ENCODE measurements at regions not wholly inside any gene's neighbourhood (a gene's known extent, or its start where the extent isn't known, plus 50 kb on each side); places are given as distances from the start of the nearest gene placed in this dataset.
"Not testable (repeated sequence)": the region's sequence is repeated elsewhere in the genome, so short reads cannot be mapped to it uniquely, and the experiment has no call there.

DNA sequence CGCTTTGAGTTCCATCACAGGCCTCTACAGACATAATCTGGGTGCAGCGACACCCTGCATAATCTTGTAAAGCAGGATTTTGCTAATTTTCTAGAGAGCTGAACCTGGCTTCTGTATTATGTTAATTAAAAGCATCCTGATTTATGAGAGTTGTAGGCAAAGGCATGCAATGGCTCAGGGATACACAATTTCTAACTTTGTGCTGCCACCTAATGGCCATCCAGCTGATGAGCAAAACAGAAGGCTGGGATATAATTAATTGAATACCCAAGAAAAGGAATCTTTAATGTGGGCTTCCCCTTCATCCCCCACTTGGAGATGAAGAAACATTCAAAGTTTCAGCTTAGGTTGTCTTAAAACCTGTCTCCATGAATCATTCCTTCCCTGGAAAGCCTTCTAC, 78.1 kb downstream of the BMP15 start:
- no peaks in the 10 kb centered on the region for H3K36me3 ChIP-seq (ENCODE audit: control insufficient read depth in 4 of 4, insufficient read depth in 3 of 4, low read depth in 1 of 4, low read length in 3 of 4)
- H3K4me3 ChIP-seq (ENCODE audit: low read depth in 1 of 3, low read length in 3 of 3): no peak overlapping the region
- DNase-seq (ENCODE audit: low spot score): no peak
- H3K9ac ChIP-seq (ENCODE audit: low read depth in 1 of 2, low read length in 2 of 2): no peak overlapping the region
- no peak overlapping the region for H3K27ac ChIP-seq (ENCODE audit: low read depth in 1 of 2, low read length in 2 of 2)
- WGBS: 47% methylated on average over 2 of the region's 2 CpGs
- no peaks in the 10 kb centered on the region for H3K4me1 ChIP-seq (ENCODE audit: control insufficient read depth in 4 of 4, insufficient read depth in 4 of 4, low read length in 3 of 4)
- H3K27me3 ChIP-seq (ENCODE audit: control insufficient read depth in 4 of 4, insufficient read depth in 4 of 4, low read length in 3 of 4): peaks cover 0 to 3% (median 0%) of the 10 kb centered on the region in 4 donors
- TF ChIP-seq SP1 (IDR thresholded peaks at IDR 0.05): no peak
- peak; percentile 52 for TF ChIP-seq CTCF (IDR thresholded peaks at IDR 0.05; ENCODE audit: low read depth, low read length, missing input control)
- no peak for TF ChIP-seq GABPA (IDR thresholded peaks at IDR 0.05 in 1 of 2, conservative IDR thresholded peaks at IDR 0.05 in 1 of 2)
- no peak for TF ChIP-seq RXRA (IDR thresholded peaks at IDR 0.05)
- peak; percentile 60 to 75 for TF ChIP-seq RAD21 (IDR thresholded peaks at IDR 0.05)
- TF ChIP-seq HNF4G (IDR thresholded peaks at IDR 0.05): no peak
- no peaks in the 10 kb centered on the region for H3K9me3 ChIP-seq (ENCODE audit: control insufficient read depth in 4 of 4, low read length in 3 of 4)

DNA sequence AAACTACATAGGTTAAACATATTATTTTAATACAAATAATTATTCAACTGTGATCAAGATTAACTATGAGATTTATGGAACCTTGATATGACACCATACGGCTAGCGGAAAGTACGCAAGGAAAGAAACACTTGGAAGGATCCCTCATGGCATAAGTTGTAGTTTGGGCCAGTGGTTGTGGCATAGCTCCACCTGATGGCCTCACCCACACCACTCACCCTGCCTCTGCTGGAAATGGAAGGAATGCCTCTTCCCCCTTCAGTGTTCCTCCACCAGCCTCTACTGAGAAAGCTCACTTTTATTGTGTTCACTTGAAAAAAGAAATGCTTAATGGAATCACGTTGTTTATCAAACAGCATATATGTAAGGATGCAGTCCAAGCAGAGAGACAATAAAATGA, 86.4 kb downstream of the BMP15 start:
- TF ChIP-seq HNF4A (conservative IDR thresholded peaks at IDR 0.05): no peak
- TF ChIP-seq, protein P1, sequence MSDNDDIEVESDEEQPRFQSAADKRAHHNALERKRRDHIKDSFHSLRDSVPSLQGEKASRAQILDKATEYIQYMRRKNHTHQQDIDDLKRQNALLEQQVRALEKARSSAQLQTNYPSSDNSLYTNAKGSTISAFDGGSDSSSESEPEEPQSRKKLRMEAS (IDR thresholded peaks at IDR 0.05): no peak
- H3K27me3 ChIP-seq (ENCODE audit: control insufficient read depth in 4 of 4, insufficient read depth in 4 of 4, low read length in 3 of 4): no peaks in the 10 kb centered on the region
- H3K4me3 ChIP-seq (ENCODE audit: low read depth in 1 of 3, low read length in 3 of 3): no peak overlapping the region
- H3K9ac ChIP-seq (ENCODE audit: low read depth in 1 of 2, low read length in 2 of 2): no peak overlapping the region
- H3K36me3 ChIP-seq (ENCODE audit: control insufficient read depth in 4 of 4, insufficient read depth in 3 of 4, low read depth in 1 of 4, low read length in 3 of 4): no peaks in the 10 kb centered on the region
- WGBS: 80% methylated on average over 4 of the region's 4 CpGs
- H3K9me3 ChIP-seq (ENCODE audit: control insufficient read depth in 4 of 4, low read length in 3 of 4): no peaks in the 10 kb centered on the region
- DNase-seq (ENCODE audit: low spot score): no peak
- no peak overlapping the region for H3K27ac ChIP-seq (ENCODE audit: low read depth in 1 of 2, low read length in 2 of 2)
- H3K4me1 ChIP-seq (ENCODE audit: control insufficient read depth in 4 of 4, insufficient read depth in 4 of 4, low read length in 3 of 4): no peaks in the 10 kb centered on the region

DNA sequence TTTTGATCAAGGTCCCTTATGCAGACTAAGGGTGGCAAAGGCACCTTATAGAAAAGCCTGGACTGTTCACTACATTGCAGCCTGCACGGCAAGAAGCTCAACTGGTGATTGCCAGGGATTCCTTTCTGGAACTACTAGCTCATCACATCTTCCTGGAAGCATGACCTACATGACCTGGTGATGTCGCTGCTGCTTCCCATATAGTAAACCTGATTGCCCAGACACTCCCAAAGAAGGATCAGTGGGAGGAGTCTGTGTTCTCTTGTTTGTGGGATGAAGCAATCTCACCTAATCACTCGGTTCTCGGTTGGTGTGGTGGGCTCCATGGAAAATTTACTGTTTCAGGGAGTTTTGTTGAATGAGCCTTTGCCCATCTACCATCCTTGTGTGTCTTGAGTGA, 89.8 kb downstream of the BMP15 start:
- not testable (repeated sequence) for H3K27ac ChIP-seq (ENCODE audit: low read depth in 1 of 2, low read length in 2 of 2); H3K36me3 ChIP-seq (ENCODE audit: control insufficient read depth in 4 of 4, insufficient read depth in 3 of 4, low read depth in 1 of 4, low read length in 3 of 4); H3K9ac ChIP-seq (ENCODE audit: low read depth in 1 of 2, low read length in 2 of 2); H3K4me3 ChIP-seq (ENCODE audit: low read depth in 1 of 3, low read length in 3 of 3); DNase-seq (ENCODE audit: low spot score); H3K4me1 ChIP-seq (ENCODE audit: control insufficient read depth in 4 of 4, insufficient read depth in 4 of 4, low read length in 3 of 4); H3K27me3 ChIP-seq (ENCODE audit: control insufficient read depth in 4 of 4, insufficient read depth in 4 of 4, low read length in 3 of 4); H3K9me3 ChIP-seq (ENCODE audit: control insufficient read depth in 4 of 4, low read length in 3 of 4)
- WGBS: 68% methylated on average over 3 of the region's 4 CpGs

DNA sequence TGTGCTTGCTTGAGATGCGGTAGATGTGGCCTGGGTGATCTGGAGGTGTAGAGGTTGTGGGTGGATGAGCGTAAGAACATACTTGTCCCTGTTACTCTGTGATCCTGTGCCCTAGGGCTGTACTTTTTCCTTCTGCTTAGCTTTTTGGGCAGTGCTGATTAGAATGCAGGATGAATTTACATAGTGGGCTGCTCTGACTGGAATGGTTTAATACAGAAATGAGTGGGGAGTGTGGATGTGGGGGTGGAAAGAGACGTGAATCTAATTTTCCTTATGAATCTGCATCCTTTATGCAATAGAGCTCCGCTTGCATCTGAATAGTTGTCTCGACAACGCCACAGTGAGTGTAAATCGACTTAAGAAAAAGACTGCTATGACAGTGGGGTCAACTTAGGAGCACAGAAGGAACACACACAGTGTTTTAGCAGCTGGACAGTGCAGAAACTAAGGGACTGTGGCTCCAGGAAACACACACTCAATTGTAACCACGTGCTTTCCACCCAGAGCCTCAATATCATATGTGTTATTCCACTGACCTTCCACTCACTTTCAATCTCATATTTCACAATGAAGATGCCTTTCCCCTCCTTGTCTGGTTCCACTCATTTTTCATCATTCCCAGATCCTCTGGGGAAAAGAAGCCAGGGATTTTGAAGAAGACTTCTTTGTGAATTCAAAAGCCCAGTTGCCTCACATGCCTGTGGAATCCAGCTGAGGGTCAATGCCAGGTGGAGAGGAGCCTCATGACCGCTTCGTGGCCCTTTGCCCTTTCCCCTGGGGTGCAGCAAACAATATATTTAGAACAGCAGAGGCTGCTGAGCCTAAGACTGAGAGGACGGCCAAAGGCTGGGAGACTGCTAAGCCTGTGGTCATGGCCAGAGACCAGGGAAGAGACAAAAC, 91.4 kb downstream of the BMP15 start:
- not testable (repeated sequence) for H3K4me3 ChIP-seq (ENCODE audit: low read depth in 1 of 3, low read length in 3 of 3); H3K9me3 ChIP-seq (ENCODE audit: control insufficient read depth in 4 of 4, low read length in 3 of 4); H3K27ac ChIP-seq (ENCODE audit: low read depth in 1 of 2, low read length in 2 of 2); H3K27me3 ChIP-seq (ENCODE audit: control insufficient read depth in 4 of 4, insufficient read depth in 4 of 4, low read length in 3 of 4); H3K9ac ChIP-seq (ENCODE audit: low read depth in 1 of 2, low read length in 2 of 2); DNase-seq (ENCODE audit: low spot score); H3K36me3 ChIP-seq (ENCODE audit: control insufficient read depth in 4 of 4, insufficient read depth in 3 of 4, low read depth in 1 of 4, low read length in 3 of 4); H3K4me1 ChIP-seq (ENCODE audit: control insufficient read depth in 4 of 4, insufficient read depth in 4 of 4, low read length in 3 of 4)
- WGBS: 83% methylated on average over 11 of the region's 11 CpGs
